Spleen (tissue), 11 donors: ENCODE measurements at regions not wholly inside any gene's neighbourhood (a gene's known extent, or its start where the extent isn't known, plus 50 kb on each side); places are given as distances from the start of the nearest gene placed in this dataset.

Source experiments
- DNase-seq: peaks from one replicate; pipeline ENCODE4 v3.0.0-alpha.2; 2020
- H3K27ac ChIP-seq, 8 donors: fragments of 200-600 bp; sonication (generic) in 7 of 8; 1 replicate in 4 of 8; 2 replicates in 4 of 8; pipeline versions ENCODE4 v1.5.0 to v1.8.0; 2016 to 2021; ENCODE audit warnings: inconsistent platforms in 4 of 8, mild to moderate bottlenecking in 4 of 8, moderate library complexity in 1 of 8
- H3K27me3 ChIP-seq, 7 donors: fragments of 200-600 bp; sonication (generic) in 6 of 7; replicated peaks in 1 of 7; 1 replicate in 4 of 7; 2 replicates in 3 of 7; pipeline versions ENCODE4 v1.5.0 to v1.8.0; 2016 to 2021; ENCODE audit warnings: inconsistent platforms in 3 of 7, mild to moderate bottlenecking in 1 of 7
- H3K36me3 ChIP-seq, 6 donors: fragments of 200-600 bp; sonication (generic) in 5 of 6; 1 replicate in 4 of 6; 2 replicates in 2 of 6; pipeline versions ENCODE4 v1.5.0 to v1.8.0; 2016 to 2021; ENCODE audit warnings: inconsistent platforms in 2 of 6
- H3K4me1 ChIP-seq, 6 donors: fragments of 200-600 bp; sonication (generic) in 5 of 6; 1 replicate in 3 of 6; 2 replicates in 3 of 6; pipeline versions ENCODE4 v1.5.0 to v1.8.0; 2016 to 2021; ENCODE audit warnings: inconsistent platforms in 3 of 6
- H3K4me3 ChIP-seq, 8 donors: fragments of 200-600 bp; sonication (generic) in 7 of 8; 1 replicate in 4 of 8; 2 replicates in 4 of 8; pipeline versions ENCODE4 v1.5.0 to v1.8.0; 2016 to 2021; ENCODE audit warnings: inconsistent platforms in 4 of 8, mild to moderate bottlenecking in 4 of 8, moderate library complexity in 2 of 8
- H3K9me3 ChIP-seq, 8 donors: fragments of 200-600 bp; sonication (generic) in 7 of 8; 1 replicate in 4 of 8; 2 replicates in 4 of 8; pipeline versions ENCODE4 v1.5.0 to v1.8.0; 2016 to 2021; ENCODE audit warnings: inconsistent platforms in 4 of 8
- CTCF ChIP-seq, 11 experiments: fragments of 200-600 bp in 7 of 11; fragments of 450-650 bp in 4 of 11; sonication (generic) in 4 of 11; IDR thresholded peaks in 8 of 11; conservative IDR thresholded peaks in 3 of 11; 1 replicate in 7 of 11; 2 replicates in 4 of 11; pipeline versions ENCODE4 v1.4.0 to v1.8.0; 2016 to 2021; ENCODE audit warnings: antibody characterized with exemption in 11 of 11, inconsistent platforms in 4 of 11, mild to moderate bottlenecking in 1 of 11
- POLR2A ChIP-seq, 3 donors: fragments of 450-650 bp; IDR thresholded peaks; one replicate each; pipeline ENCODE4 v1.5.1; 2017; ENCODE audit warnings: antibody characterized with exemption in 3 of 3, mild to moderate bottlenecking in 1 of 3
- POLR2AphosphoS5 ChIP-seq, 3 donors: sonication (generic); formaldehyde crosslinking; IDR thresholded peaks; one replicate each; pipeline ENCODE4 v1.5.1; 2017; ENCODE audit warnings: antibody characterized with exemption in 3 of 3
- WGBS, 5 donors: extraction: QIAGEN DNeasy Blood & Tissue Kit in 3 of 5; methylation state at CpG; one replicate each; pipeline versions ENCODE4 v1.1.5 to v1.1.7; 2013 to 2018; 5-methylcytosine and 5-hydroxymethylcytosine counted together
- intact Hi-C: fragments of 100-400 bp; cut with DNase I; formaldehyde crosslinking; loops from one replicate; pipeline ENCODE4 v1.15.0; 2023; ENCODE audit warnings: low total_unique reads
- donor health status: healthy with polysubstance abuse.
- donor health status: DM: no; HTN: no; CAD: no; lungs with moderate emphysema.
- donor health status: DM: no; HTN: no; CAD: no.
- donor health status: Bipolar disorder and iron deficiency.
- donor health status: healthy.
- donor health status: DM: no; HTN: no; CAD: no.
- donor health status: DM: yes; HTN: yes; CAD: no.

- Histone ChIP-seq H3K4me3 (no peak overlapping the region), H3K27ac (no peak overlapping the region), H3K27me3 (no peaks in the 10 kb centered on the region), H3K36me3 (no peaks in the 10 kb centered on the region), H3K9me3 (no peaks in the 10 kb centered on the region), H3K4me1 (no peaks in the 10 kb centered on the region)
- WGBS, 5 donors: 62 to 85% (median 74%) methylated on average over 1 of the region's 1 CpG
- TF ChIP-seq POLR2AphosphoS5 (IDR thresholded peaks at IDR 0.05) (no peak), POLR2A (IDR thresholded peaks at IDR 0.05) (no peak), CTCF (IDR thresholded peaks at IDR 0.05 in 8 of 11, conservative IDR thresholded peaks at IDR 0.05 in 3 of 11) (no peak)
- intact Hi-C loops: no loop called here
- DNase-seq: no peak
Measured at GRCh38 chr3:110905121-110905520, 166.5 kb upstream of the NECTIN3 start.

- no peak overlapping the region for H3K4me3 ChIP-seq
- no peak overlapping the region for H3K27ac ChIP-seq
- peaks cover 0 to 4% (median 0%) of the 10 kb centered on the region in 8 donors for H3K9me3 ChIP-seq
- H3K27me3 ChIP-seq: no peaks in the 10 kb centered on the region
- TF ChIP-seq POLR2AphosphoS5 (IDR thresholded peaks at IDR 0.05) (no peak), POLR2A (IDR thresholded peaks at IDR 0.05) (no peak), CTCF (IDR thresholded peaks at IDR 0.05 in 8 of 11, conservative IDR thresholded peaks at IDR 0.05 in 3 of 11) (no peak)
- no peaks in the 10 kb centered on the region for H3K4me1 ChIP-seq
- no peak for DNase-seq
- intact Hi-C loops: no loop called here
- 61 to 79% (median 71%) methylated on average over 2 of the region's 2 CpGs for WGBS, 5 donors
- H3K36me3 ChIP-seq: no peaks in the 10 kb centered on the region
Measured at GRCh38 chr3:110909839-110910238, 161.8 kb upstream of the NECTIN3 start.

- H3K27ac ChIP-seq: no peak overlapping the region
- no peak overlapping the region for H3K4me3 ChIP-seq
- H3K27me3 ChIP-seq: no peaks in the 10 kb centered on the region
- 72 to 84% (median 81%) methylated on average over 4 of the region's 4 CpGs for WGBS, 5 donors
- no peak for TF ChIP-seq CTCF (IDR thresholded peaks at IDR 0.05 in 8 of 11, conservative IDR thresholded peaks at IDR 0.05 in 3 of 11)
- TF ChIP-seq POLR2A (IDR thresholded peaks at IDR 0.05): no peak
- no peak for TF ChIP-seq POLR2AphosphoS5 (IDR thresholded peaks at IDR 0.05)
- intact Hi-C loops: no loop called here
- H3K4me1 ChIP-seq: no peaks in the 10 kb centered on the region
- H3K36me3 ChIP-seq: no peaks in the 10 kb centered on the region
- H3K9me3 ChIP-seq: peaks cover 0 to 4% (median 0%) of the 10 kb centered on the region in 8 donors
- DNase-seq: no peak
Measured at GRCh38 chr3:110910346-110910955, 161.2 kb upstream of the NECTIN3 start.

GRCh38 chr3:110918963-110919362 is 152.7 kb upstream of the NECTIN3 start:
- H3K27me3 ChIP-seq: no peaks in the 10 kb centered on the region
- no peak for DNase-seq
- peaks cover 0 to 5% (median 0%) of the 10 kb centered on the region in 8 donors for H3K9me3 ChIP-seq
- intact Hi-C loops: no loop called here
- no peak overlapping the region for H3K27ac ChIP-seq
- no peaks in the 10 kb centered on the region for H3K36me3 ChIP-seq
- H3K4me3 ChIP-seq: no peak overlapping the region
- WGBS, 5 donors: 77 to 85% (median 82%) methylated on average over 4 of the region's 4 CpGs
- H3K4me1 ChIP-seq: no peaks in the 10 kb centered on the region
- TF ChIP-seq POLR2AphosphoS5 (IDR thresholded peaks at IDR 0.05) (no peak), CTCF (IDR thresholded peaks at IDR 0.05 in 8 of 11, conservative IDR thresholded peaks at IDR 0.05 in 3 of 11) (no peak), POLR2A (IDR thresholded peaks at IDR 0.05) (no peak)
